Left ventricle myocardium inferior (tissue), 1 donor: ENCODE measurements at regions not wholly inside any gene's neighbourhood (a gene's known extent, or its start where the extent isn't known, plus 50 kb on each side); places are given as distances from the start of the nearest gene placed in this dataset.
"Not testable (repeated sequence)": the region's sequence is repeated elsewhere in the genome, so short reads cannot be mapped to it uniquely, and the experiment has no call there.

Experiments used
- DNase-seq: peaks from one replicate; pipeline ENCODE4 v3.0.0-alpha.2; 2020
- H3K27ac ChIP-seq: fragments of 200-600 bp; replicated peaks from 2 replicates; pipeline ENCODE4 v1.8.0; 2021
- H3K27me3 ChIP-seq: fragments of 200-600 bp; 2 replicates; pipeline ENCODE4 v1.8.0; 2021; ENCODE audit warnings: low read depth
- H3K36me3 ChIP-seq: fragments of 200-600 bp; 2 replicates; pipeline ENCODE4 v1.8.0; 2021
- H3K4me1 ChIP-seq: fragments of 200-600 bp; 2 replicates; pipeline ENCODE4 v1.8.0; 2021
- H3K4me3 ChIP-seq: fragments of 200-600 bp; 2 replicates; pipeline ENCODE4 v1.8.0; 2021; ENCODE audit warnings: mild to moderate bottlenecking, moderate library complexity
- H3K9me3 ChIP-seq: fragments of 200-600 bp; replicated peaks from 2 replicates; pipeline ENCODE4 v1.8.0; 2021
- intact Hi-C: fragments of 100-400 bp; cut with micrococcal nuclease; formaldehyde crosslinking; loops from one replicate; pipeline ENCODE4 v1.11.0; 2022
- TF ChIP-seq, protein P1 (sequence below): fragments of 200-600 bp; IDR thresholded peaks from 2 replicates; pipeline ENCODE4 v1.8.0; 2021; ENCODE audit warnings: antibody characterized with exemption, mild to moderate bottlenecking, borderline replicate concordance
- donor health status: DM: no; HTN: yes; CAD: no; lungs with severe emphysema.

DNA sequence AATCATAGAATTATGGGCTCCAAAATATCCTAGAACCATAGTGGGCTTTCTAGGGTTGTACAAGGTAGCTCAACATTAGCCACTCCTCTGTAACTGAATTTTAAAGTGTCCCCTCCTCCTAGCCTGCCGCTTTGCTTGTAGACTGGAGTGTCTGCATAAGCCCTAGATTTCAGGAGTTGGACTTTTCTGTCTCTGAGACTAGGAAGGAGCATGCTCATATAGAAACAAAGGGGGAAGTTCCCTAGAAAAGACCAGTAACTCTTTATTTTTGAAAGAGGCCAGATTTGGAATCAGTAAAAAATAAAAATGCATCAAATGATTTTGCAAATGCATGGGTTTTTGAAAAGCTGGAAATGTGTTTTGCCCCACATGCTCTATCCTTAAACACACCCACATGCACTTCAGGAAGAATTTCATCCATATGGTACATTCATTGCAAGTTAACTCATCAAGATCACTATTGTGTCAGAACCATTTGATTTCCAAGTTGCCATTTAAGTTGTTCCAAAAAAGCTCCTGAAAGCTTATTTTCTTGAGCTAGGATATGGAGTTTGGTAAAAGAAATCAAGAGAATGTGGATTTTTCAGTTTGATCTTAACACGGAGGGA is 121.0 kb upstream of the NR3C1 start:
- Histone ChIP-seq H3K4me1 (no peaks in the 10 kb centered on the region), H3K9me3 (no peaks in the 10 kb centered on the region), H3K27me3 (no peaks in the 10 kb centered on the region), H3K4me3 (no peak overlapping the region), H3K27ac (no peak overlapping the region), H3K36me3 (no peaks in the 10 kb centered on the region)
- no peak for DNase-seq
- TF ChIP-seq, protein P1, sequence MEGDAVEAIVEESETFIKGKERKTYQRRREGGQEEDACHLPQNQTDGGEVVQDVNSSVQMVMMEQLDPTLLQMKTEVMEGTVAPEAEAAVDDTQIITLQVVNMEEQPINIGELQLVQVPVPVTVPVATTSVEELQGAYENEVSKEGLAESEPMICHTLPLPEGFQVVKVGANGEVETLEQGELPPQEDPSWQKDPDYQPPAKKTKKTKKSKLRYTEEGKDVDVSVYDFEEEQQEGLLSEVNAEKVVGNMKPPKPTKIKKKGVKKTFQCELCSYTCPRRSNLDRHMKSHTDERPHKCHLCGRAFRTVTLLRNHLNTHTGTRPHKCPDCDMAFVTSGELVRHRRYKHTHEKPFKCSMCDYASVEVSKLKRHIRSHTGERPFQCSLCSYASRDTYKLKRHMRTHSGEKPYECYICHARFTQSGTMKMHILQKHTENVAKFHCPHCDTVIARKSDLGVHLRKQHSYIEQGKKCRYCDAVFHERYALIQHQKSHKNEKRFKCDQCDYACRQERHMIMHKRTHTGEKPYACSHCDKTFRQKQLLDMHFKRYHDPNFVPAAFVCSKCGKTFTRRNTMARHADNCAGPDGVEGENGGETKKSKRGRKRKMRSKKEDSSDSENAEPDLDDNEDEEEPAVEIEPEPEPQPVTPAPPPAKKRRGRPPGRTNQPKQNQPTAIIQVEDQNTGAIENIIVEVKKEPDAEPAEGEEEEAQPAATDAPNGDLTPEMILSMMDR = no peak
- intact Hi-C loops = no loop called here

- H3K9me3 ChIP-seq = no peaks in the 10 kb centered on the region
- H3K27me3 ChIP-seq = no peaks in the 10 kb centered on the region
- DNase-seq = no peak
- H3K27ac ChIP-seq = no peak overlapping the region
- H3K4me3 ChIP-seq = no peak overlapping the region
- intact Hi-C loops = no loop called here
- H3K4me1 ChIP-seq = no peaks in the 10 kb centered on the region
- no peaks in the 10 kb centered on the region for H3K36me3 ChIP-seq
- TF ChIP-seq, protein P1 = no peak
Observed at GRCh38 chr5:143521846-143522400, 118.4 kb upstream of the NR3C1 start.

GRCh38 chr5:143521141-143521540 is 117.7 kb upstream of the NR3C1 start:
- TF ChIP-seq, protein P1 = no peak
- Histone ChIP-seq H3K27ac (no peak overlapping the region), H3K4me1 (no peaks in the 10 kb centered on the region), H3K36me3 (no peaks in the 10 kb centered on the region), H3K9me3 (no peaks in the 10 kb centered on the region), H3K4me3 (no peak overlapping the region), H3K27me3 (no peaks in the 10 kb centered on the region)
- no peak for DNase-seq
- intact Hi-C loops = no loop called here

- H3K4me3 ChIP-seq, H3K27me3 ChIP-seq, DNase-seq, H3K36me3 ChIP-seq, H3K9me3 ChIP-seq, H3K27ac ChIP-seq, intact Hi-C loops: not testable (repeated sequence)
- peaks cover 13% of the 10 kb centered on the region for H3K4me1 ChIP-seq
Observed at GRCh38 chr5:143519215-143519614, 115.7 kb upstream of the NR3C1 start.

- H3K27me3 ChIP-seq, H3K4me3 ChIP-seq, H3K9me3 ChIP-seq, intact Hi-C loops, DNase-seq, H3K36me3 ChIP-seq, H3K27ac ChIP-seq: not testable (repeated sequence)
- H3K4me1 ChIP-seq = peaks cover 13% of the 10 kb centered on the region
Observed at GRCh38 chr5:143517824-143518223, 114.3 kb upstream of the NR3C1 start.

DNA sequence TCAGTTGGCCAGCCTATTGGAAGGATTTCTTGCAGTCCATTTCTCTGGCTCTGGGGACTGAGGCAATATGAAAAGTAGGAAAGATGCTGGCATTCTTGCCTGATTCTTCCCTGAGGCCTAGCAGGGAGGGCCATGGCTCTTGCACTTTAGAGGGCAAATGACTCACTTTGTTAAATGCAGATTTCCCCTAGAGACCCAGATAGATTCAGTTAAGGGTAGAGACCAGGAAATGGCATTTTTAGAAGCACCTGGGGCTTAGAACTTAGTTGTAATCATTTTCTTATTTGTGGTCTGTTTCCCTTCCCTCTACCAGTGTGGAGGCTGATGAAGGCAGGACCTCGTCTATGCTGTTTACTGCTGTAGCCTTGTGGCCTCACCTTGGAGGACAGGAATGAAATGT is 112.8 kb upstream of the NR3C1 start:
- Histone ChIP-seq H3K9me3 (no peaks in the 10 kb centered on the region), H3K4me1 (peaks cover 13% of the 10 kb centered on the region), H3K36me3 (no peaks in the 10 kb centered on the region), H3K27me3 (no peaks in the 10 kb centered on the region), H3K4me3 (no peak overlapping the region), H3K27ac (no peak overlapping the region)
- intact Hi-C loops = no loop called here
- DNase-seq = no peak
- TF ChIP-seq, protein P1 = no peak
